Erythroblast (primary cell): ENCODE measurements at regions not wholly inside any gene's neighbourhood (a gene's known extent, or its start where the extent isn't known, plus 50 kb on each side); places are given as distances from the start of the nearest gene placed in this dataset.
"Not testable (repeated sequence)": the region's sequence is repeated elsewhere in the genome, so short reads cannot be mapped to it uniquely, and the experiment has no call there.

Experiments used
- DNase-seq, 2 experiments: peaks; one replicate each; lab custom pipeline; 2025; lab: John Stamatoyannopoulos, UW
- GATA1 ChIP-seq: IDR thresholded peaks from 2 replicates; pipeline ENCODE4 v1.6.1; 2011; ENCODE audit warnings: low read depth, mild to moderate bottlenecking, control low read depth, low read length, moderate library complexity
- POLR2A ChIP-seq: IDR thresholded peaks from 2 replicates; pipeline ENCODE4 v1.6.1; 2011; ENCODE audit warnings: mild to moderate bottlenecking, low read length

- no peak for DNase-seq
- no peak for TF ChIP-seq GATA1
- no peak for TF ChIP-seq POLR2A
Measured at GRCh38 chrY:19644889-19645638, 99.5 kb downstream of the KDM5D start.

- TF ChIP-seq POLR2A, result no peak
- no peak for TF ChIP-seq GATA1
- DNase-seq, result no peak
Measured at GRCh38 chrY:19637651-19638347, 106.7 kb downstream of the KDM5D start.

DNA sequence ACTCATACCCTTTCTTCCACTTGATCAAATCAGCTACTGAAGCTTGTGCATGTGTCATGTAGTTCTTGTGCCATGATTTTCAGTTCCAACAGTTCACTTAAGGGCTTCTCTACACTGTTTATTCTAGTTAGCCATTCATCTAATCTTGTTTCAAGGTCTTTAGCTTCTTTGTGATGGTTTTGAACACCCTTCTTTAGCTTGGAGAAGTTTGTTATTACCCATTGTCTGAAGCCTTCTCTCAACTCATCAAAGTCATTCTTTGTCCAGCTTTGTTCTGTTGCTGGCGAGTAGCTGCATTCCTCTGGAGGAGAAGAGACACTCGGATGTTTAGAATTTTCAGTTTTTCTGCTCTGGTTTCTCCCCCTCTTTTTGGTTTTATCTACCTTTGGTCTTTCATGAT, 115.6 kb downstream of the KDM5D start:
- TF ChIP-seq POLR2A (no peak), GATA1 (no peak)
- no peak for DNase-seq

- no peak for DNase-seq
- TF ChIP-seq POLR2A, result no peak
- TF ChIP-seq GATA1, result no peak
Measured at GRCh38 chrY:19622392-19622791, 122.1 kb downstream of the KDM5D start.

DNA sequence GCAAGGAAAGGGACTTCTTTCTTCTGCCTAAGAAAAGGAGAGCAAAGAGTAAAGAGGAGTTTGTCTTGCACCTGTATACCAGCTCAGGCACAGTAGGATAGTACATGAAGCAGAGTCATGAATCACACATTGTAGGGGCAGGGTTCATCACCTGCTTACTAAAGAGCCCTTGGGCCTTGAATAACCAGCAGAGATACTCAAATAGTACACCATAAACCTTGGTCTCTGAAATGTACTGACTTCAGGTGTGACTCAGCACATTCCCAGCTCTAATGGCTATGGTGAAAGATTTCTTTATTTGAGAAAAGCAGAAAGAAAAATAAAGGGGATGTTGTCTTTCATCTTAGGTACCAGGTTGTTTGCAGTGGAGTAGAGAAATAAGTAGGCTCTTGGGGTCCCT, 122.8 kb downstream of the KDM5D start:
- TF ChIP-seq GATA1 (no peak), POLR2A (no peak)
- no peak for DNase-seq

GRCh38 chrY:19601113-19601512, 143.4 kb downstream of the KDM5D start:
- TF ChIP-seq POLR2A (no peak), GATA1 (no peak)
- DNase-seq, result no peak

- DNase-seq, result no peak
- TF ChIP-seq POLR2A (no peak), GATA1 (no peak)
Measured at GRCh38 chrY:19600711-19601110, 143.8 kb downstream of the KDM5D start.

- no peak for TF ChIP-seq GATA1
- no peak for TF ChIP-seq POLR2A
- DNase-seq, result no peak
Measured at GRCh38 chrY:19590235-19590634, 154.3 kb downstream of the KDM5D start.

GRCh38 chrY:19589664-19590063, 154.9 kb downstream of the KDM5D start:
- TF ChIP-seq POLR2A (no peak), GATA1 (no peak)
- DNase-seq, result no peak

GRCh38 chrY:19587311-19587710, 157.2 kb downstream of the KDM5D start:
- TF ChIP-seq GATA1, result no peak
- TF ChIP-seq POLR2A, result no peak
- DNase-seq, result no peak

- DNase-seq, result not testable (repeated sequence)
Measured at GRCh38 chrY:19580990-19581389, 163.5 kb downstream of the KDM5D start.

- no peak for TF ChIP-seq GATA1
- TF ChIP-seq POLR2A, result no peak
- no peak for DNase-seq
Measured at GRCh38 chrY:19578281-19578874, 166.1 kb downstream of the KDM5D start.

DNA sequence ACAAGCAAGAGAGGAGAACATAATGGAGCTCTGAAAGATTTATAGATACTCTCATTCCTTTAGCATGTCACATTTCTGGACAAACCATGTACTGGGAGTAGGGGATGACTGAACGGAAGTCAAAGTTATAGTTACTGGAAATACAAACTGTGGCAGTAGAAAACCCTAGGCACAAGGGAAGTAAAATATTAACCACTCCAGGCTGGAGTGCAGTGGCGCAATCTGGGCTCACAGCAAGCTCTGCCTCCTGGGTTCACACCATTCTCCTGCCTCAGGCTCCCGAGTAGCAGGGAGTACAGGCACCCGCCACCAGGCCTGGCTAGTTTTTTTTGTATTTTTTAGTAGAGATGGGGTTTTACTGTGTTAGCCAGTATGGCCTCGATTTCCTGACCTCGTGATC, 167.3 kb downstream of the KDM5D start:
- TF ChIP-seq GATA1 (no peak), POLR2A (no peak)
- DNase-seq, result no peak

DNA sequence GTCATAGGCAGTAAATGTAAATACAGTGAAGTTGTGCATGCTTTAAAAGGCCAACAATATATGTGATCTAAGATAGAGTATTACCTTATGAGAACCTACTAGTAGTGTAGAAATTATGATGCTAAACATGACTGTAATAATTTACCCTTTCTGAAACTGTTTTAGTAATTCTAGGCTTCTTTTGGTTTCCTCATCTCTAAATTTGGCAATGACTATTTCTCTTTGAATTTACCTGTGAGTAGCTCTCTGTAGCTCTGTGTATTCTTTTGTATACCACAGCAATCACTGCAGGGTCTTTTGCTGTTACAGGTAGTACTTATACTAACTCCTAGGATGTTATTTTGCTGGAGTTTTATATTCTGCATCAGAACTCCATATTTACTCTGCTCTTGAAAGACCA, 169.6 kb downstream of the KDM5D start:
- TF ChIP-seq GATA1 (no peak), POLR2A (no peak)
- DNase-seq, result no peak
